Naive thymus-derived CD4-positive, alpha-beta T cell (primary cell): ENCODE measurements at regions not wholly inside any gene's neighbourhood (a gene's known extent, or its start where the extent isn't known, plus 50 kb on each side); places are given as distances from the start of the nearest gene placed in this dataset.

ENCODE experiments used
- ATAC-seq: fragments of 150-1000 bp; cut with Tn5 transposase; 2 replicates; pipeline ENCODE4 v1.10.0; 2021; ENCODE audit warnings: mild to moderate bottlenecking, moderate library complexity
- CTCF ChIA-PET: fragments of 350-600 bp; sonication (Branson Sonifier 250); formaldehyde crosslinking; loops from one replicate; lab custom pipeline; 2021; ENCODE audit warnings: antibody characterized with exemption; lab: Charles Lee
- POLR2A ChIA-PET: fragments of 350-600 bp; sonication (Branson Sonifier 250); formaldehyde crosslinking; loops from one replicate; lab custom pipeline; 2021; ENCODE audit warnings: antibody characterized with exemption, inconsistent platforms; lab: Charles Lee
- DNase-seq, 9 donors: peaks; one replicate each; pipeline versions ENCODE4 v3.0.0 to v3.0.0-alpha.2; 2020 to 2022; ENCODE audit warnings: mixed read lengths in 1 of 9
- H3K27ac ChIP-seq: one replicate; pipeline ENCODE4 v1.7.0; 2013; ENCODE audit warnings: mild to moderate bottlenecking, low read depth, low read length, moderate library complexity
- H3K27me3 ChIP-seq, 2 donors: one replicate each; pipeline ENCODE4 v1.7.0; 2013; ENCODE audit warnings: low read length in 2 of 2, mild to moderate bottlenecking in 2 of 2, moderate library complexity in 2 of 2; ENCODE audit not compliant: control insufficient read depth in 2 of 2, insufficient read depth in 2 of 2
- H3K36me3 ChIP-seq, 3 experiments: 1 replicate in 2 of 3; 2 replicates in 1 of 3; pipeline ENCODE4 v1.7.0; 2013; ENCODE audit warnings: low read length in 3 of 3, mild to moderate bottlenecking in 3 of 3, moderate library complexity in 1 of 3; ENCODE audit not compliant: insufficient read depth in 3 of 3, control insufficient read depth in 2 of 3
- H3K4me1 ChIP-seq, 2 donors: one replicate each; pipeline ENCODE4 v1.7.0; 2013; ENCODE audit warnings: low read length in 2 of 2, mild to moderate bottlenecking in 2 of 2, moderate library complexity in 1 of 2; ENCODE audit not compliant: control insufficient read depth in 2 of 2, insufficient read depth in 2 of 2
- H3K4me3 ChIP-seq: 2 replicates; pipeline ENCODE4 v1.7.0; 2013; ENCODE audit warnings: mild to moderate bottlenecking, low read length
- H3K9me3 ChIP-seq, 3 experiments: 1 replicate in 2 of 3; 2 replicates in 1 of 3; pipeline ENCODE4 v1.7.0; 2013; ENCODE audit warnings: low read length in 3 of 3; ENCODE audit not compliant: control insufficient read depth in 2 of 3
- H3K27ac Mint-ChIP-seq, 9 donors: one replicate each; pipeline ENCODE4 v1.8.0; 2020 to 2022; ENCODE audit warnings: mixed read lengths in 9 of 9, mild to moderate bottlenecking in 8 of 9, moderate library complexity in 5 of 9, inconsistent platforms in 2 of 9
- H3K27me3 Mint-ChIP-seq, 5 donors: one replicate each; pipeline ENCODE4 v1.8.0; 2021 to 2022; ENCODE audit warnings: mixed read lengths in 5 of 5, mild to moderate bottlenecking in 1 of 5
- H3K36me3 Mint-ChIP-seq, 5 donors: one replicate each; pipeline ENCODE4 v1.8.0; 2020 to 2022; ENCODE audit warnings: mixed read lengths in 5 of 5, mild to moderate bottlenecking in 3 of 5, inconsistent platforms in 1 of 5
- H3K4me1 Mint-ChIP-seq, 7 donors: one replicate each; pipeline ENCODE4 v1.8.0; 2020 to 2022; ENCODE audit warnings: mixed read lengths in 7 of 7, mild to moderate bottlenecking in 3 of 7, inconsistent platforms in 1 of 7
- H3K4me3 Mint-ChIP-seq, 10 donors: one replicate each; pipeline ENCODE4 v1.8.0; 2020 to 2022; ENCODE audit warnings: mild to moderate bottlenecking in 10 of 10, mixed read lengths in 10 of 10, moderate library complexity in 6 of 10, inconsistent platforms in 2 of 10
- H3K9me3 Mint-ChIP-seq, 11 donors: one replicate each; pipeline ENCODE4 v1.8.0; 2020 to 2022; ENCODE audit warnings: mixed read lengths in 11 of 11, mild to moderate bottlenecking in 4 of 11, inconsistent platforms in 1 of 11, moderate library complexity in 1 of 11
- intact Hi-C, 2 donors: fragments of 100-400 bp; cut with micrococcal nuclease; formaldehyde crosslinking; loops; one replicate each; pipeline ENCODE4 v1.15.1; 2023

DNA sequence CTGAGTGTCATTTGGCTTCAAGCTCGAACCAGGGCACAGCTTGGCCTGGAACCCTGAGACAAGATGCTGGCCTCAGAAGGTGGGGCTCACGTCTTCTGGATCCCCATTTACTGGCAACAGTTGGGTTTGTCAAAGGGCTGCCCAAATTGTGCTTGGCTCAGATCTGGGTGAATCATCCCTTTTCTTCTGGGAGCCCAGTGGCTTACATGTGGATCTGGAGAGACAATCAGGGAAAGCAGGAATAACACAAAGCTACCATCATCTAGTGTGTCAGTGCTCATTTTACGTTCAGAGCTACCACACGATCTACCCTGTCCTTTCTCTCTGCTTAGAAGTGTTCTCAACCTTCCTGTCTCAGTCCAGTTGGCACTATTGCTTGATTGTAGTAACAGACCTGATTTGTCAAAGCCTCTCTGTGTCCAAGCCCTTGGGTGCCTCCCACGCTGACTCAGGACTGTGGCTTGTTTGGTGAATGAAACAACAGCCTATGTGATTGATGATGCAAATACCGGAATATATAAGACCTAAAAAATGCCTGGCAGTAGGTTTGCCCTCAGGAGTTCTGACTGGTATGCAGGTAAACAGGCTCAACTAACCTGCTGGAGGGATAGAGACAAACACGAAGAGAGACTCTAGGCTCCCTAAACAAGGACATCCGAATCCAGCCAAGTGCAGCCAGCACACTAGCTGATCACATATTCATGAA is 974.3 kb downstream of the VRK1 start:
- H3K9me3 ChIP-seq = no peaks in the 10 kb centered on the region
- DNase-seq (no peak), ATAC-seq (no peak)
- H3K4me1 Mint-ChIP-seq = peaks cover 0 to 8% (median 3%) of the 10 kb centered on the region in 7 donors
- POLR2A ChIA-PET = interaction anchor here (0.6 kb wide), 1 partner anchor 578 kb away, joined by 3 read pairs; no protein-coding TSS in a partner anchor
- no peak overlapping the region for H3K27ac Mint-ChIP-seq
- no peaks in the 10 kb centered on the region for H3K27me3 Mint-ChIP-seq
- intact Hi-C loops = loop anchor here in 1 of 2 donors (10.0 kb wide), 1 partner anchor 363 kb away; no protein-coding TSS in a partner anchor
- H3K4me3 Mint-ChIP-seq = no peak overlapping the region
- H3K4me1 ChIP-seq = no peaks in the 10 kb centered on the region
- no peak overlapping the region for H3K27ac ChIP-seq
- H3K36me3 ChIP-seq = no peaks in the 10 kb centered on the region
- CTCF ChIA-PET = no interaction called here
- peaks cover 0 to 4% (median 0%) of the 10 kb centered on the region in 11 donors for H3K9me3 Mint-ChIP-seq
- no peak overlapping the region for H3K4me3 ChIP-seq
- H3K27me3 ChIP-seq = no peaks in the 10 kb centered on the region
- H3K36me3 Mint-ChIP-seq = no peaks in the 10 kb centered on the region

DNA sequence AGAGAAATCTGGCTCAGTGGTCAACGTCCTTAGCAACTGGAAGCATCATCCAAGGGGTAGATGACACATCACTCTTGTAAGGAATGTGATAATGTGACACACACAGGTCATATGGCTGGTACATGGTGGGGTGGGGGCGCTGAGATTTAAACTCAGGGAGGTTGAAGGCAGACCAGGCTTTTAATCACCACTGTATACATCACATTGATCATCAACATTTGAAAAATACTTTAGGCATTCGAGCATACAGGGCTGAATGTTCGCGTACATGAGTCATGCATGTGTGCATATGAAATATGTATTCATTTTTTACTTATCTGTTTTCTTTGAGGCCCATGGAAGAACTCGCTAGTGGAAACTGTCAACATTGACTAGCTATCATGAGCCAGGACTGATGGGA is 976.4 kb downstream of the VRK1 start:
- Mint-ChIP-seq H3K27ac (peak overlapping the region in 1 of 9 donors; percentile 73), H3K36me3 (peaks cover 0 to under 1% (median 0%) of the 10 kb centered on the region in 5 donors)

DNA sequence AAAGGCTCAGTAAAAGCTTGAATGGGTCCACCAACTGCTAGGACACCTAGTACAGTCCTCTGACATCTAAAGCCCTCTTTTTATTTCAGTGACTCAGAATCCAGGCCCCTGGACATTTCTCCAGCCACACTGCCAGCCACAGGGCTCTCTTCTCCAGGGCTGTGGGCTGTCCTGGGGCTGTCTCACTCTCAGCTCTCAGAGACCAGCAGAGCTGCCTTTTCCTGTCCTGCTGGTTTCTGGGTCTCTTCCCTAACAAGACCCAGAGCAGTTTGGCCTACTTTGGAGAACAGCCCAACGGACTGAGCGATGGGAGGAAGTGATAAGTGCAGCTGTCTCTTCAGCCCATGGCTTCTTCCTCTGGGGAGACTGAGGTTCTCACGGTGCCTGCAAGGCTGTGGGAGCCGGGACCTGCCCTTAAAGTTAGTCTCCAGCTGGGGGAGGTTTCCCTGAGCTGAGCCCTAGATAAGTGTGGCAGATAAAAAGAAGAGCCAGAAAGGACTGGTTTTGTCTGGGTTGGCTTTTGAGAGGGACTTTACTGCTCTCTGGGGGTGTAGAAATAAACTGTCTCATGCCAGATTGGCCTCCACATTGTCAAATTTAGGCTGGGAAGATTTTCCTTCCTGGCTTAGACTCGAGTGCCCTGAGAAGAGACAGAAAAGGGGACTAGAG is 979.8 kb downstream of the VRK1 start:
- Histone ChIP-seq H3K27me3 (no peaks in the 10 kb centered on the region), H3K4me3 (no peak overlapping the region)
- POLR2A ChIA-PET = interaction anchor here (0.6 to 1.3 kb wide), 3 partner anchors 9 to 1495 kb away, joined by 3 to 4 read pairs (median 3); partner anchors contain the start of gene BCL11B

More for the DNA sequence above, 976.4 kb downstream of the VRK1 start:
- Histone ChIP-seq H3K27ac (no peak overlapping the region), H3K4me3 (no peak overlapping the region), H3K9me3 (no peaks in the 10 kb centered on the region), H3K36me3 (no peaks in the 10 kb centered on the region), H3K4me1 (peaks cover 0 to 14% of the 10 kb centered on the region in 2 donors), H3K27me3 (no peaks in the 10 kb centered on the region)
- Mint-ChIP-seq H3K4me1 (peaks cover 9 to 28% (median 22%) of the 10 kb centered on the region in 7 donors), H3K27me3 (no peaks in the 10 kb centered on the region), H3K9me3 (peaks cover 0 to 4% (median 0%) of the 10 kb centered on the region in 11 donors), H3K4me3 (no peak overlapping the region)
- DNase-seq (no peak), ATAC-seq (no peak)
- ChIA-PET POLR2A (no interaction called here), CTCF (no interaction called here)
- intact Hi-C loops = loop anchor here in 1 of 2 donors (10.0 kb wide), 1 partner anchor 361 kb away; no protein-coding TSS in a partner anchor

DNA sequence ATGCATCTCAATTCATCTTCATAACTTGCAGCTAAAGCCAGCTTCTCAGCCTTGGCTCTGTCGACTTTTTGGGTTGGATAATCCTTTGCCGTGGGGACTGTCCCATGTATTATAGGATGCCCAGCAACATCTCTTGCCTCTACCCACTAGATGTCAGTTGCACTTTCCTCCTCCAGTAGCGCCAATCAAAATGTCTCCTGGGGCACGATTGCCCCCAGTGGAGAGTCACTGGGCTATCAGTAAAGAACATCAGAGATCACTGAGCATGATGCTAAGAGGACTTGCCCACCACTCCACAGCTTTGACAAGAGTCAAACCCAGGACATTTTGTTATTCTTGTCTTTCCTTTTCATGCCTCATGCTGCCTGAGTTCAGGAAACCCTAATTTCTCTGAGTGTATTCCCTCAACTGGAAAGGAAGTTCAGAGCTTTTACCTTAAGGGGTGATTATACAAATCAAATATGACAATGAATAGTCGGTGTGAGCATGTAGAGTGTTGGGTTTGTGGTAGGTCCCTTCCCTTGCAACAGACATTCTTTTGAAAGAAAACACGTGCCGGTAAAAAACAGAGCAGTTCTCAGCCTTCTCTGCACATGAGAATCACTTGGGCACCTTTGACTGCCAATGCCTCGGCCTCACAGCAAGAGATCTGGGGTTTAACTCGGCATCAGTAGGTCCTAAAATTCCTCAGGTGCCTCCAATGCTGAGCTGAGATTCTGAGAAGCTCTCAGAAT is 980.6 kb downstream of the VRK1 start:
- peak; percentile 57 for ATAC-seq
- Mint-ChIP-seq H3K4me3 (peak overlapping the region in 9 of 10 donors; percentile 3 to 76 (median 48)), H3K36me3 (peaks cover 0 to 2% (median 0%) of the 10 kb centered on the region in 5 donors), H3K4me1 (peaks cover 9 to 38% (median 28%) of the 10 kb centered on the region in 7 donors), H3K27ac (peak overlapping the region in 7 of 9 donors; percentile 15 to 86 (median 44)), H3K9me3 (peaks cover 0 to 7% (median 0%) of the 10 kb centered on the region in 11 donors), H3K27me3 (no peaks in the 10 kb centered on the region)
- Histone ChIP-seq H3K27me3 (no peaks in the 10 kb centered on the region), H3K36me3 (no peaks in the 10 kb centered on the region), H3K9me3 (no peaks in the 10 kb centered on the region), H3K27ac (no peak overlapping the region), H3K4me3 (no peak overlapping the region), H3K4me1 (peaks cover 0 to 14% of the 10 kb centered on the region in 2 donors)
- POLR2A ChIA-PET = interaction anchor here (0.5 to 1.3 kb wide), 4 partner anchors 8 to 1494 kb away, joined by 3 to 4 read pairs (median 3); partner anchors contain the start of gene BCL11B
- peak in 6 of 9 donors; percentile 12 to 47 (median 36) for DNase-seq
- intact Hi-C loops = loop anchor here in 1 of 2 donors (1.0 to 10.0 kb wide), 12 partner anchors 55 to 1495 kb away; partner anchors contain the start of gene BCL11B
- CTCF ChIA-PET = interaction anchor here (0.7 to 1.6 kb wide), 6 partner anchors 12 to 593 kb away, joined by 3 to 7 read pairs (median 4); no protein-coding TSS in a partner anchor

More for the DNA sequence above, 979.8 kb downstream of the VRK1 start:
- no peaks in the 10 kb centered on the region for H3K27me3 Mint-ChIP-seq
- H3K36me3 Mint-ChIP-seq = peaks cover 0 to 2% (median 0%) of the 10 kb centered on the region in 5 donors
- peaks cover 9 to 35% (median 28%) of the 10 kb centered on the region in 7 donors for H3K4me1 Mint-ChIP-seq
- ATAC-seq (peak; percentile 46), DNase-seq (peak in 4 of 9 donors; percentile 3 to 27 (median 21))
- intact Hi-C loops = loop anchor here in 1 of 2 donors (1.0 to 10.0 kb wide), 12 partner anchors 55 to 1495 kb away; partner anchors contain the start of gene BCL11B
- peaks cover 0 to 14% of the 10 kb centered on the region in 2 donors for H3K4me1 ChIP-seq
- peak overlapping the region in 6 of 9 donors; percentile 32 to 86 (median 53) for H3K27ac Mint-ChIP-seq
- H3K27ac ChIP-seq = no peak overlapping the region
- H3K9me3 Mint-ChIP-seq = peaks cover 0 to 7% (median 0%) of the 10 kb centered on the region in 11 donors
- CTCF ChIA-PET = interaction anchor here (0.5 to 1.6 kb wide), 9 partner anchors 13 to 1405 kb away, joined by 3 to 7 read pairs (median 4); no protein-coding TSS in a partner anchor
- H3K9me3 ChIP-seq = no peaks in the 10 kb centered on the region
- H3K4me3 Mint-ChIP-seq = peak overlapping the region in 6 of 10 donors; percentile 37 to 76 (median 46)
- no peaks in the 10 kb centered on the region for H3K36me3 ChIP-seq

GRCh38 chr14:97779140-97779539 is 982.0 kb downstream of the VRK1 start:
- peaks cover 0 to 9% (median 0%) of the 10 kb centered on the region in 11 donors for H3K9me3 Mint-ChIP-seq
- peaks cover 0 to 4% (median 0%) of the 10 kb centered on the region in 5 donors for H3K36me3 Mint-ChIP-seq
- intact Hi-C loops = loop anchor here in 1 of 2 donors (5.0 to 10.0 kb wide), 5 partner anchors 57 to 427 kb away; no protein-coding TSS in a partner anchor
- no peak overlapping the region for H3K27ac ChIP-seq
- H3K4me1 Mint-ChIP-seq = peaks cover 16 to 48% (median 36%) of the 10 kb centered on the region in 7 donors
- ATAC-seq = no peak
- H3K9me3 ChIP-seq = no peaks in the 10 kb centered on the region
- no peaks in the 10 kb centered on the region for H3K36me3 ChIP-seq
- peaks cover 0 to 18% of the 10 kb centered on the region in 2 donors for H3K4me1 ChIP-seq
- H3K27me3 Mint-ChIP-seq = no peaks in the 10 kb centered on the region
- CTCF ChIA-PET = no interaction called here
- no peak overlapping the region for H3K4me3 Mint-ChIP-seq
- POLR2A ChIA-PET = interaction anchor here (0.8 kb wide), 1 partner anchor 49 kb away, joined by 4 read pairs; no protein-coding TSS in a partner anchor
- H3K4me3 ChIP-seq = no peak overlapping the region
- H3K27ac Mint-ChIP-seq = peak overlapping the region in 1 of 9 donors; percentile 35
- DNase-seq = no peak
- H3K27me3 ChIP-seq = no peaks in the 10 kb centered on the region
